Anterior cingulate cortex (tissue), 58 donors: ENCODE measurements at regions not wholly inside any gene's neighbourhood (a gene's known extent, or its start where the extent isn't known, plus 50 kb on each side); places are given as distances from the start of the nearest gene placed in this dataset.
"Not testable (repeated sequence)": the region's sequence is repeated elsewhere in the genome, so short reads cannot be mapped to it uniquely, and the experiment has no call there.

Experiments used
- DNase-seq, 58 donors: peaks; one replicate each; lab custom pipeline; 2025; lab: John Stamatoyannopoulos, UW

GRCh38 chr10:78437407-78437768 is 403.7 kb downstream of the RPS24 start:
- no peak for DNase-seq

- DNase-seq = peak in 4 of 58 donors; percentile 14 to 57 (median 23)
Measured at GRCh38 chr10:78437998-78438906, 404.6 kb downstream of the RPS24 start.

- no peak for DNase-seq
Measured at GRCh38 chr10:78438907-78439809, 405.5 kb downstream of the RPS24 start.

GRCh38 chr10:78441010-78441409 is 407.3 kb downstream of the RPS24 start:
- no peak for DNase-seq

- no peak for DNase-seq
Measured at GRCh38 chr10:78441694-78442093, 408.0 kb downstream of the RPS24 start.

GRCh38 chr10:78442836-78443550 is 409.3 kb downstream of the RPS24 start:
- DNase-seq = no peak

- DNase-seq = no peak
Measured at GRCh38 chr10:78443900-78444571, 410.4 kb downstream of the RPS24 start.

GRCh38 chr10:78444741-78445140 is 411.1 kb downstream of the RPS24 start:
- not testable (repeated sequence) for DNase-seq

- no peak for DNase-seq
Measured at GRCh38 chr10:78445308-78445707, 411.6 kb downstream of the RPS24 start.

- no peak for DNase-seq
Measured at GRCh38 chr10:78448470-78448869, 414.8 kb downstream of the RPS24 start.

GRCh38 chr10:78448994-78449418 is 415.3 kb downstream of the RPS24 start:
- no peak for DNase-seq

- no peak for DNase-seq
Measured at GRCh38 chr10:78449554-78449953, 415.9 kb downstream of the RPS24 start.

- no peak for DNase-seq
Measured at GRCh38 chr10:78450239-78450638, 416.6 kb downstream of the RPS24 start.

GRCh38 chr10:78450807-78451485 is 417.3 kb downstream of the RPS24 start:
- no peak for DNase-seq

- DNase-seq = peak in 2 of 58 donors; percentile 14 to 35
Measured at GRCh38 chr10:78451592-78451991, 417.9 kb downstream of the RPS24 start.

GRCh38 chr10:78454123-78454645 is 420.5 kb downstream of the RPS24 start:
- no peak for DNase-seq

GRCh38 chr10:78455236-78455635 is 421.6 kb downstream of the RPS24 start:
- no peak for DNase-seq

GRCh38 chr10:78455811-78456210 is 422.1 kb downstream of the RPS24 start:
- DNase-seq = no peak
